CD4-positive, alpha-beta T cell treated with Interleukin-6 for 4 hours (primary cell): ENCODE measurements at regions not wholly inside any gene's neighbourhood (a gene's known extent, or its start where the extent isn't known, plus 50 kb on each side); places are given as distances from the start of the nearest gene placed in this dataset.
"Not testable (repeated sequence)": the region's sequence is repeated elsewhere in the genome, so short reads cannot be mapped to it uniquely, and the experiment has no call there.

ENCODE experiments used
- DNase-seq: peaks from one replicate; pipeline ENCODE4 v3.0.0-alpha.2; 2020; ENCODE audit warnings: mixed read lengths

DNA sequence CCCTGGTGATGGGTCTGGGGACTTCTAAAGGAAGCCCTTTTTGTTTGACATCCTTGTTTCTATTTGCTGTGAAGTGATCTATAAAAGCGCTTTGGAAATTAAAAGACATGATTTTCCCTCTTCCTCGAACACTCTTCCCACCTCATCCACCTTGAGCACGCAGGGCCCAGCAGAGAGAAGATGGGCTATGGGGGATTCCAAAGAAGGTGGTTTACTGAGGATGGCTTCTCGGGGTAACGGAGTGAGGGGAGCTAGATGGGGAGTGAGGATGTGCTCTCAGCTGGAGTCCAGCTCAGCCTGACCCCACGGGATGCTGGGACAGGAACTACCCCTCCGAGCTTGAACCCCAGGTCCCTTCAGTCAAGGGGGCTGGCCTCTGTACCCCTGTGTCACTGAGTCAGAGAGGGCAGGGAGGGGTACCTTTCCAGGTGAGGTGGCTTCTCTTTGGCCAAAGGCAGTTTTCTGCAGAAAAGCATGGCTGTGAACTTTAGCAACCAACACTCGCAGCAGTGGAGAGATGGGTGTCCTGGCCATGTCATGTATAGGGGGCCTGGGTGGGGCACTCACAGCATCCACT is 180.7 kb upstream of the SMAD3 start:
- no peak for DNase-seq

DNA sequence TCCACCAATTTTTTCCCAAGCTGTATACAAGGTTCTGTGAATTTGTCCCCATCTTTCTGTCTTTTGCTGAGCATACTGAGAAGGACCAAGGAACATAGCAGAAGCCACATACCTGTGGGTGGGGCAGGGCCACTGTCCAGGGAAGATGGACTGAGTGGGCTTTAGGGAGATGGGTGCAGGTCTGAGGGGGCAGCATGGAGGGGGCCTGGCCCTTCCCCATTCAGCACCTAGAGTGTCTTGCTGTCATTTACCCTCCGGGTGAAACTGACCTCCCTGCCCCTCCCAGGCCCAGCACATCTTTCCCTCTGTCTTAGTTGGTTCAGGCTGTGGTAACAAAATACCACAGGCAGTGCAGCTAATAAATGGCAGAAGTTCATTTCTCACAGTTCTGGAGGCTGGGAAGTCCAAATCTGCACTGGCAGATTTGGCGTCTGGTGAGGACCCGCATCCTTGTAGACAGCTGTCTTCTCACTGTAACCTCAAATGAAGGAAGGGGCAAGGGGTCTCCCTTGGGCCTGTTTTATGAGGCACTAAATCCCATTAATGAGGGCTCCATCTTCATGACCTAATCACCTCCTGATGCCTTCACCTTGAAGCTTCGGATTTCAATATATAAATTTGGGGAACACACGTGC is 180.0 kb upstream of the SMAD3 start:
- DNase-seq = no peak

DNA sequence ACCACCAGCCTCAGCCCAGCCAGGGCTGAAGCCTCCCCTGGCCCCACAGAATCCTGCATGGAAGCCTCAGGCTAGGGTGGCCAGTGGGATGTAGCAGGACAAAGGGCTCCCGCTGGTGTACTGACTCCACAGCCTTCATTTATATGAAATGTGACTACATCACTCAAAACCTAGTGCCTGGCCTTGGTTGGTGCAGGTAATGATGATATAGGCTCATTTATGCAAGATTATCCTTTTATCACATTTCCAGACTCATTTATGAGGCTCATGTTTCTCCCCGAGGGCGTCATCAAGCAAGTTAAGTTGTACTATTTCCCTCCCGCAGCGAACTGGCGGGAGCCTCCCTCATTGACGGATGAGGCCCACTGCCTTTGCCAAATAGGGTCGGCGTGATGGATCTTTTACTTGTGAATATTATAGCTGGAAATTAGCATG is 179.1 kb upstream of the SMAD3 start:
- DNase-seq = no peak

DNA sequence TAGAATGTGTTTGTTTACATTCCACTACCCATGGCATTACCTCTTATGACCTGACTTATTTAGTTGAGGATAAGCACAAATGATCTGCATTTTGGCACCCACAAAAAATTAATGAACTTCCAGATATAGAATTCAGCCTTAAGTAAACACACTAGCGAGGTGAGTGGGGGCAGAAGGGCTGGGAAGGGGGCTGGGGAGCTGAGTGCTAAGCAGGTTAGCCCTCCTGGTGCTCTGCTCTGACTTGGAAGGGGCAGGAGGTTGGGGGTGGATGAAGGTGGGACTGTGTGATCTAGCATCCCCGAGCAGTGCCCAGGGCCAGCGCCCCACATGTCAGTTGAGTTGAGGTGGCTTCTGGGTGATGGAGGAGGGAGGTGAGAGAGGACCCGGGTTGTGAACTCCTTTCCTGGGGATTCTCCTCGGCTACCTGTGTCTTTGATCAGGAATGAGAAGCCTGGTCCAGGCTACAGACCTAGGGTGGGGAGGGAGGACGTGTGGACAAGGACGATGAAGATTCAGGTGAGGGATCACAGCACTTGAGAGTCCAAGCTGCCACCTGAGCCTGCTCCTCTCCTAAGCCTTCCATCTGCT is 178.6 kb upstream of the SMAD3 start:
- DNase-seq = no peak

DNA sequence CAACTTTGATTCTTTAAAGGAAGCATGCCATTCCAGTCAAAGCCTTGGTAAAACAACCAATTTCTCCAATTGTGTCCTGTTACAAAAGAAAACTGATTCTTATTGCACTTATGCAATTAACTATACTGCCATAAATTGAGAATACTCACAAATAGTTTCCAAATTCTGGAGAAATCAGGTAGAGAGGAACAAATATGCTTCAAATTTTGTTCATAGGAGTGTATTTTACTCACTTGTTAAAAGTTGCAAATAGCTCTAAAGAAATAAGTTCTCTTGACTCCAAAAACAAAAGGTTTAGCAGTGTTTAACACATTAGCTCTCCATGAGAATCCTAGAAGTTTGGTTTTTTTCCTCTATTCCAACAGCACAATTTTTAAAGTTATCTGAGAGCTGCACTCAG is 176.1 kb upstream of the SMAD3 start:
- not testable (repeated sequence) for DNase-seq

DNA sequence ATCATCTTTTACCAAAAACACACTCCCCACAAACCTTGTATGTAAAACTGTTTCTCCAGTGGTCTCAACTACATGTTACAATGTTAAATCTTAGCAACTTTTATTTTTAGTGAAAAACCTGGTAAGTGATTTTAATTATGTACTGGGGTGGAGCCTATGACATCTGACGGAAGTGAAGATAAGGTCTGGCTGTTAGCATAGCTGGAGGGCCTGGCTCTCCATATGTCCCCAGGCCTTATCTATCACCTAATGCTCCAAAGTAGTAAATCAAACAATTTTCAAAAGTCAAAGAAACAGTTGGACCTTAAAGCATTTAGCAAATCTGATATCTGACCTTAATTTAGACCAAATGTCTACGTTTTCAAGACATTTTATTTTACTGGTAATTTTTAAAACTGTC is 173.6 kb upstream of the SMAD3 start:
- no peak for DNase-seq

DNA sequence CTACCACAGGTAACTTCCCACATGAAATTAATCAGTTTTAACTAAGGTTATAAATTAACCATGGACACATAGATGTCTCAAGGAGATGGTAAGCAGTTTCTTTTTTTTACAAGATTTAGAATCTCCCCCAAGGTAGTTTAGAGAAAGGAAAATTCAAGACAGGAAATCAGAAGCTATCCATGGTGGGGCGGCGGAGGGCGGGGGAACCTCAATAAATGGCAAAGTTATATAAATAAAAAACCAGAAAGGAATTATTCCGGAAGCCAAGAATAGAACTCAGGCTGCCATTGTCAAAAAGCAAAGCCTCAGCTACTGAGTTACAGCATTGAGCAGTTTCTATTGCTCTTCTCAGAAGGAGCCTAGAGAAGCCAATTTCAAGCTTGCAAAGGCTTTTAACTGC is 172.1 kb upstream of the SMAD3 start:
- DNase-seq = no peak

DNA sequence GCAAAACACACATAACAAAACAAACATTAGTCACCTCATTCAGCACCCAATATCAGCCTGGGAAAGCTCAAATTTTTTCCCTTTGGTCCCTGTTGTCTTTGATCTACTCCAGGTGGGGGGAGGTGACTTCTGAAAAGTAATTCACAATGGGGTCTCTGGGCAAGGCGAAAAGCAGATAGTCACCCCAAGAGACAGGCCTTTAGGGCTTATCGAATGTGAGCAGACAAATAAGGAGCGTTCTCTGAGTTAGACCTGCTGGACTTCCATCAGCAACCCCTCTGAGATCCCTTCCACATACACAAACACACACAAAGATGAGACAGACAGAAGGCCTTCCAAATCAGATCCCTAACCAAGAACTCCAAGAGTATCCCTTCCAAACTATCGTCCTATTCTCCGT is 171.0 kb upstream of the SMAD3 start:
- no peak for DNase-seq

DNA sequence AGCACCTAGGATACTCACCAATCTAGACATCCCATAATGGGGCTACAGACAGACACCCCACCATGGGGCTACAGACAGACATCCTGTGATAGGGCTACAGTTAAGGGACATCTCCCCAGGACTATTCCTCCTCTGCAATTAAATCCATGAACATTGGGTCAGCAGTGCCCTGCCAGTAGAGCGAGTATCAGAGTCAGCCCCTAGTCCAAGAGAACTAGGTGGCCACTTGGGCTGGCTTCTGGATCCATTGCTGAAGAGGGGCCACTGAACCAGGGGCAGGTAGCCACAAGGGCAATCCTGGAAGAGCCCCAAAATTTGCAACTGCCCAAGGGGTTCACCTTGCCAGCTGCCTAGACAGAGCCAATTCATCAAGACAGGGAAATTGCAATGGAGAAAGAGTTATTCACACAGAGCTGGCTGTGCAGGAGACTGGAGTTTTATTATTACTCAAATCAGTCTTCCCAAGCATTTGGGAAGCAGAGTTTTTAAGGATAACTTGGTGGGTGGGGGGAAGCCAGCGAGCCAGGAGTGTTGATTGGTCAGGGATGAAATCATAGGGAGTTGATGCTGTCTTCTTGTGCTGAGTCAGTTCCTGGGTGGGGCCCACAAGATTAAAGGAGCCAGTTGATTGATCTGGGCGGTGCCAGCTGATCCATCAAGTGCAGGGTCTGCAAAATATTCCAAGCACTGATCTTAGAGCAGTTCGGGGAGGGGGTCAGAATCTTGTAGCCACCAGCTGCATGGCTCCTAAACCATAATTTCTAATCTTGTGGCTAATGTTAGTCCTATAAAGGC is 170.2 kb upstream of the SMAD3 start:
- DNase-seq = no peak

DNA sequence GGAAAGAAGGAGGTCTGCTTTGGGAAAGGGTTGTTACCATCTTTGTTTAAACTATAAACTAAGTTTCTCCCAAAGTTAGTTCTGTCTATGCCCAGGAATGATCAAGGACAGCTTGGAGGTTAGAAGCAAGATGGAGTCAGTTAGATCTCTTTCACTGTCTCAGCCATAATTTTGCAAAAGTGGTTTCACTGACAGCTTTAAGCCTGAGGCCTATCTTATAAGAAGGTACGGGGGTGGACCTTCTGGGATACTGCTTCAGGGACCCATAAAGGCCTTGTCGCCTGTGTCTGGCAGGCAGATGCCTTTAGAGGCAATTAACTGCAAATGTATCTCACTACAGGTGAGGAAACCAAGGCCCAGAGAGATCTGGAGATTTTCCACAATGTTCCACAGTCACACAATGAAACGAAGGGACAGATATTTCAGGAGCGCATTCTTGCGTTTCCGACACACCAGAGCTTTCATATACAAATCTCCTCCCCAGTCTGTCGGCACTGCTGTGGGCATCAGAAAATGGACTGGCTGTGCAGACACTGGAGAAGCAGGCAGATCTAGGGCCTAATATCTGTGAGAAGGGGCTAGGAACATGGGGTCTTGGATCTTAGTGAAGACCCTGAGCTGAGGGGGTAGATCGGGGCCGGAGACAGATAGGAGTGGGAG is 169.5 kb upstream of the SMAD3 start:
- DNase-seq = no peak

DNA sequence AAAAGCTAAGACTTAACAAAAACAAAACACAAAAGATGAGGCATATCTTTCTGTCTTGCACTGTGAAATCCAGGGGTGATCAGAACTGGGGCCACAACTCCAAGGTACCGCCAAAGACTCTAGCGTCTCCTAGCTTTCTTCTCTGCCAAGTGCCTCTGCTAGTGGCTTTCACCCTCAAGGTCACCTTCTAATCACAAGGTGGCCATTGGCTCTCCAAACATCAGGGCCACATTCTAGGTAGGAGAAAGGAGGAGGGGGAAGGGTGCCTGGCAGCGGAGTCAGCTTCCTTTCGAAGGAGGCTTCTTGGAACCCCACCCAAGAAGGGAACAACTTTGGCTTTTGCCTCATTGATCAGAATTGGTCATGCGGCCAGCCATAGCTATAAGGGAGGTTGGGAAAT is 168.8 kb upstream of the SMAD3 start:
- DNase-seq = no peak

DNA sequence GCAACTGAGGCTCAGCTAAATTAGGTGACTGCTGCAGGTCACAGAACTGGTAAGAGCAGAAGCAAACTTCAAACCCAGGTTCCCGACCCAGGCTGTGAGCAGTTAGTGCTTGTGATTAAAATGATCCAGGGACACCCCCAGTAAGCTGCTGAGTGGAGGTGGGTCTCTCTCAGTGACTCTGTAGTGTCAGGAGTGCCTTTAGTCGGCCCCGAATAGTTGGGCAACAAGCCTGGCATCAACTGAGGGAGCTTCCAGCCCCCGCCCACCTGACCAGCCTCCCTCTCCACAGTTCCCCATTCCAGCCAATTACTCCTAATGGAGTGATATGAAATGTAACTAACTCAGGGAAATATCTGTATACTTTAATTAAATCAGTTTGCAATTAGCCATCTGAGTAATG is 168.0 kb upstream of the SMAD3 start:
- DNase-seq = no peak

DNA sequence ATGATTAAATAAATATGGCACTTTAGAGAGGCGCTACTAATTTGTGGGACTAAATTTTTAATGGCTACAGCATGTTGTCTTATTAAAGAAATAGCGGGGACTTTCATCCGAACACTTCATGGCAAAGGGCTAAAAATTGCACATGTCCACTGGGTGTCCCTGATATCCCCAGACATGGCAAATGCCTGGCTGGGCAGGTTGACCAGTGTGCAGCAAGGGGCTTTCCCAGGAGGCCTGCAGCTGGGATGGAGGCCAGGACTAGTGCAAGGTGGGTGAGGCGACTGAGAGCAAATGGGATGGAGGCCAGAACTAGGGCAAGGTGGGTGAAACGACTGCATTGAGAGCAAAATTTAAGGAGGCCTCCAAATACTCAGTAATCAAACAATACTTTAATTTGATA is 167.4 kb upstream of the SMAD3 start:
- DNase-seq = no peak

DNA sequence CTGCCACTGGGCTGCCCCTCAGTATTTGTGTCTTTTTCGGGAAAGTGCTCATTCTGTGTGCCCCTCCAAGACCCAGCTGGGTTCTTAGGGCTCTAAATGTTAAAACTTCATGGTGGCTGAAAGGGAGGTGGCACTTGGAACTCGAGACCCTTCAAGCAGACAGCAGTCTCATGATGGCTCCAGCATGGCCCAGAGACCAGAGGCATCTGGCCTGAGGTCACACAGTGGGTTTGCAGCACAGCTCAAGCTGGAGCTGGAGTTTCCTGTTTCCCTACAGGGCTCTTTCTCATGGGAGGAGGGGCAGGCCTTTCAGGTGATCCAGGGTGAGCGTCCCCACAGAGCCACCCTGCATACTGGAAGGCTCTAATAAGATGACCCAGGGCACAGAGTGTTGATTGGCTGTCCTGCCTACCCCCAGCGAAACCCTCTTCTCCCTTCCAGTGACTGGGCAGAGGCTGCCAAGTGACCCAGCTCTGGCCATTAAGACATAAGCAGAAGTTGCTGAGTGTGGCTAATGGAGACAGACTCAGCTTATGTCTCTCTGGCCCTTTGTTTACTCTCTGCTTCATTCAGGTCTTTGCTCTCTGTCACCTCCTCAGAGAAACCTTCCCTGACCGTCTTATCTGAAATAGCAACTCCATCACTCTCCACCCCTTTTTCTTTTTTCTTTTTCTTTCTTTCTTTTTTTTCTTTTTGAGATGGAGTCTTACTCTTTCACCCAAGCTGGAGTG is 166.6 kb upstream of the SMAD3 start:
- no peak for DNase-seq

DNA sequence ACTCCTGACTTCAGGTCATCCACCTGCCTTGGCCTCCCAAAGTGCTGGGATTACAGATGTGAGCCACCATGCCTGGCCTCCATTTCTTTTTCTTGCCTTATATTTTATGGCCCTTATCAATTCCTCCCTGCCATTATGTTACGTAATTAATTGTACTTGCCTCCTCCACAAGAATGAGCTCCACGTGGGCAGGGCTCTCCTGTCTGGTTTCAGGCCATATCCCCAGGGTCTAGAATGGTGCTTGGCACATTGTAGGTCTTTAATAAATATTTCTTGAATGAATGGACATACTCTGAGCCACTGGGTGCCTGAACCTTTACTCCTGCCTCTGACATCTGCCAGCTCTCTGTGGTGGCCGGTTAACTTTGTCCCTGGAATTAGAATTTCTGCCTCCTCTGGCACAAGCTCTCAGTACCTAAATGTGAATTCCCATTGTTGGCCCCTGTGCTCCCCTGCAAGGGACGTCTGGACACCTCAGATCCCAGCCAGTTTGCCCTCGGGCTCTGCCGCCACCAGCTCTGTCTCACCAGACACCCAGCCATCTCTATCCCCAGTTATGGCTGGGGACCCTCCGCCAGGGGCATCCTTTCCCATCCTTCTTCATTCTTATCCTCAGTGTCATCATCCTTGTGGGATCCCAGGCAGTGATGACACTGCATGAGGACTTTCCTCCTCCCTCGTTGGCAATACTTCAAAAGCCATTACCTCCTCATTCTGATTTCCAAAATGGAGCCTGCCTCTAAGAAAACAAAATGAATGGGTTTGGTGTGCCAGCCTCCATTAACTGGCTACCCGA is 165.6 kb upstream of the SMAD3 start:
- DNase-seq = no peak

DNA sequence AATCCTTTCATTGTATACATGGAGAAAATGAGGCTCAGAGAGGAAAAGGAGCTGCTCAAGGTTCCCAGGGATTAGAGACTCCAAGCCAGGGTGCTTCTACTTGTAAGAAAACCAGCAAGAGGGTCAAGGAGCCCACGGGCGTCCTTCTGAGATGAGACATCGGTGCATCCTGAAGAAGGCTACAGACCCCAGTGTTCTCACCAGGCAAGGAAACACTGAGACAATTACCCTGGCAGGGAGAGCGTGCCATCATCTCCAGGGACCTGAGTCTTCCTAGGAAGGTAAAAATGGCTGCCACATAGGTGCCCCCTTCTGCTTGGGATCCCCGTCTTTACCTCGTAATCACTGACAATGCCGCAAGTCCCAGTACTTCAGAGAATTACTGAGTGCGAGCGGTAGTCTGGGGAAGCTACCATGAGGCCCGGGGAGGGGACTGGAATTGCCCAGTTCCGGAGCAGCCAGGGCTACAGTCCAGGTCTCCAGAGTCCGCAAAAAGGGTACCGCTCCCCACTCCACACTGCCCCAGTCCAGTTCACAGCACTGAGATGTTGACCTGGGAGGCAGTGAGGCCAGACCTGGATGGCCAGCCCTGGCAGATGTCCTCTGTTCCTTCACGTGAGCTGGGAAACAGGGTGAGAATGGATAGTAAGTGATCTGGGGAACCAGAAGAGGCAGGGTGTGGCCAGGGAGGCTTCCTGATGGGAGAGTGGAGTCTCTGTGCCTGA is 164.7 kb upstream of the SMAD3 start:
- no peak for DNase-seq

DNA sequence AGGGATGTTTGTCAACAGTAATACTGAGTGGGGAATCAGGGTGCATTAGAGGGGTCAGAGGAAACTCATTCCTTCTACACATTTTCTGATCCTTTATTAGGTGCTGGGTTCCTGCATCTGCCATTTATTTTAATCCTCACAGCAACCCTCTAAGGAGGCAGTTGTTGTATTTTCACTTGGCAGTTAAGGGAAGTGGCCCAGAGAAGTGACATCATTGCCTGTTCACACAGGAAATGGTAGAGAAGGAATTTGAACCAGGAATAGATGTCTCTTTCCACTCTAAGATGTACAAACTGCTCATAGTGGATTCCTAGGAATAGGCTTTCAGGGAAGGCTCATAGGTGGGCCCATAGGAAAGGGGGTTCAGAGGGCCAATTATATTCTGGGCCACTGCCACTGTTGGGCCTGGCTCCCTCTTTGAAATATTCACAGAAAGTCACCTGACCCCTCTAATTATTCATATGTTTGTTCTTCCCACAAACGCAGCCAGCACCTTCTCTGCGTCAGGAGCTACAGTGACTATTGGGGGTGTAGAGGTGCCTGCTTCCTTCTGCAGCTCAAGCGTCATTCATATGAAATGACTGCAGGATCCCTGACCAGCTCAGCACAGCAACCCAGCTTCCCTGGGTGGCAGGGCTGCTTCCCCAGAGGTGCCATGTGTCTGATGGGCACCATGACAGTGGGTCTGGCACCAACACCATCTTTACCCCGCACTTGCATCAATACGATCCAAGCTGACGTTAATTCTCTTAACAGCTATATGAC is 163.9 kb upstream of the SMAD3 start:
- DNase-seq = no peak

DNA sequence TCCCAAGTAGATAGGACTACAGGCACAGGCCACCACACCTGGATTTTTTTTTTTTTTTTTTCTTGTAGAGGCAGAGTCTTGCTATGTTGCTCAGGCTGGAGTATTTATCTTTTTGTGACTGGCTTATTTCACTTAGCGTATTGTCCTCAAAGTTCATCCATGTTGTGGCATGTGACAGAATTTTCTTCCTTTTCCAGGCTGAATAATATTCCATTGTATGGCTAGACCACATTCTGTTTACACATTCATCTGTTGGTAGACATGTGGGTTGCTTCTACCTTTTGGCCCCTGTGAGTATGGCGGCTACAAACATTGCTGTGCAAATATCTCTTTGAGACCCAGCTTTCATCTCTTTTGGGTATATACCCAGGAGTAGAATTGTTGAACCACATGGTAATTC is 160.2 kb upstream of the SMAD3 start:
- DNase-seq = no peak

DNA sequence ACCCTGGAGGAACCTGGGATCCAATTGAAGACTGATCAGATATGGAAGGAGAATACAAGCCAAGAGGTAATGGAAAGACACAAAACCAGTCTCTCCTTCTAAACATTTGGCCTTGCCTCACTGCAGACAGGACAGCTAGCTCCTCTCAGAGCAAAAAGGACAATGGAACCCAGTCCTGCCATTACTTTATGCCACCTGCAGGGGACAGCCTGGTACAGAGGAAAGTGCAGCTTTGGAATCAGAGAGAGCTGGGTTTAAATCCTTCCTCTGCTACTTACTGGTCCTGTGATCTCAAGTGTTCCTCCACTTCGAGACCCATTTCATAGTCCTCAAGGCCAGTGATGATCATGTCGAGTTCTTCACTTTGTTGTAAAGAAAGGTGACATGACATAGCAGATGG is 159.4 kb upstream of the SMAD3 start:
- no peak for DNase-seq
